ENCODE measurements at regions not wholly inside any gene's neighbourhood (a gene's known extent, or its start where the extent isn't known, plus 50 kb on each side); places are given as distances from the start of the nearest gene placed in this dataset.

DNA sequence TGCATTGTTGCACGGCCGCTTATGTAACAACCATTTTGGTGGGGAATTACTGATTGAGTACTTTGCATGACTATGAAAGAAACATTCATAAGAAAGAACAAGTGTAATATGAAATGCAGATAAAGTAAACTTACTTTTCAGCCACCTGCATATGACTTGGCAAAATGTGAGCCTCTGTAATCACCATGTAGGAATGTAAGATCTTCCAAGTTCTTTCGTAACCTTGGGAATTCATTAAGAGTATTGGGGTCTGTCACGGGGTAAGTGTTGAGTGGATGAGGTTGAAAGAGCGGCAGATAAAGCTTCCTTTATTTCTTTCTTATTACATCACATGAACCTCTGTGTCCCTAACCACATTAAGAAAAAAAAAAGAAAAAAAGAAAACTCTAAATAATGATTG is 348.5 kb upstream of the NR3C2 start:
- TF ChIP-seq, protein P1, sequence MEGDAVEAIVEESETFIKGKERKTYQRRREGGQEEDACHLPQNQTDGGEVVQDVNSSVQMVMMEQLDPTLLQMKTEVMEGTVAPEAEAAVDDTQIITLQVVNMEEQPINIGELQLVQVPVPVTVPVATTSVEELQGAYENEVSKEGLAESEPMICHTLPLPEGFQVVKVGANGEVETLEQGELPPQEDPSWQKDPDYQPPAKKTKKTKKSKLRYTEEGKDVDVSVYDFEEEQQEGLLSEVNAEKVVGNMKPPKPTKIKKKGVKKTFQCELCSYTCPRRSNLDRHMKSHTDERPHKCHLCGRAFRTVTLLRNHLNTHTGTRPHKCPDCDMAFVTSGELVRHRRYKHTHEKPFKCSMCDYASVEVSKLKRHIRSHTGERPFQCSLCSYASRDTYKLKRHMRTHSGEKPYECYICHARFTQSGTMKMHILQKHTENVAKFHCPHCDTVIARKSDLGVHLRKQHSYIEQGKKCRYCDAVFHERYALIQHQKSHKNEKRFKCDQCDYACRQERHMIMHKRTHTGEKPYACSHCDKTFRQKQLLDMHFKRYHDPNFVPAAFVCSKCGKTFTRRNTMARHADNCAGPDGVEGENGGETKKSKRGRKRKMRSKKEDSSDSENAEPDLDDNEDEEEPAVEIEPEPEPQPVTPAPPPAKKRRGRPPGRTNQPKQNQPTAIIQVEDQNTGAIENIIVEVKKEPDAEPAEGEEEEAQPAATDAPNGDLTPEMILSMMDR (IDR thresholded peaks at IDR 0.05): no peak
- TF ChIP-seq POLR2A (IDR thresholded peaks at IDR 0.05): no peak
